ENCODE measurements at regions not wholly inside any gene's neighbourhood (a gene's known extent, or its start where the extent isn't known, plus 50 kb on each side); places are given as distances from the start of the nearest gene placed in this dataset.

- Histone ChIP-seq H3K4me3 (ENCODE audit: low read length) (no peak overlapping the region), H3K27ac (ENCODE audit: low read length) (no peak overlapping the region), H3K36me3 (ENCODE audit: control insufficient read depth, insufficient read depth, low read length) (no peaks in the 10 kb centered on the region), H3K9me3 (ENCODE audit: control insufficient read depth, insufficient read depth, low read length) (no peaks in the 10 kb centered on the region), H3K27me3 (ENCODE audit: control insufficient read depth, insufficient read depth, low read length) (peaks cover 51% of the 10 kb centered on the region), H3K4me1 (ENCODE audit: control insufficient read depth, insufficient read depth, low read length) (peaks cover 2% of the 10 kb centered on the region)
- no CpG with 5 or more reads among the region's 10 CpGs for WGBS (ENCODE audit: insufficient coverage, insufficient read length)
- no peak for DNase-seq (ENCODE audit: low read depth, low spot score)
Measured at GRCh38 chr9:113646946-113647914, 183.7 kb downstream of the RGS3 start.

GRCh38 chr9:113648048-113648447 is 184.5 kb downstream of the RGS3 start:
- Histone ChIP-seq H3K4me3 (ENCODE audit: low read length) (no peak overlapping the region), H3K36me3 (ENCODE audit: control insufficient read depth, insufficient read depth, low read length) (no peaks in the 10 kb centered on the region), H3K9me3 (ENCODE audit: control insufficient read depth, insufficient read depth, low read length) (no peaks in the 10 kb centered on the region), H3K27ac (ENCODE audit: low read length) (no peak overlapping the region), H3K27me3 (ENCODE audit: control insufficient read depth, insufficient read depth, low read length) (peaks cover 51% of the 10 kb centered on the region), H3K4me1 (ENCODE audit: control insufficient read depth, insufficient read depth, low read length) (peaks cover 2% of the 10 kb centered on the region)
- DNase-seq (ENCODE audit: low read depth, low spot score), result no peak
- WGBS (ENCODE audit: insufficient coverage, insufficient read length), result no CpG with 5 or more reads among the region's 2 CpGs

- Histone ChIP-seq H3K9me3 (ENCODE audit: control insufficient read depth, insufficient read depth, low read length) (no peaks in the 10 kb centered on the region), H3K4me1 (ENCODE audit: control insufficient read depth, insufficient read depth, low read length) (peaks cover 2% of the 10 kb centered on the region), H3K27ac (ENCODE audit: low read length) (no peak overlapping the region), H3K36me3 (ENCODE audit: control insufficient read depth, insufficient read depth, low read length) (no peaks in the 10 kb centered on the region), H3K4me3 (ENCODE audit: low read length) (no peak overlapping the region), H3K27me3 (ENCODE audit: control insufficient read depth, insufficient read depth, low read length) (peaks cover 49% of the 10 kb centered on the region)
- no CpG with 5 or more reads among the region's 7 CpGs for WGBS (ENCODE audit: insufficient coverage, insufficient read length)
- no peak for DNase-seq (ENCODE audit: low read depth, low spot score)
Measured at GRCh38 chr9:113648586-113648985, 185.1 kb downstream of the RGS3 start.

GRCh38 chr9:113649054-113649453 is 185.5 kb downstream of the RGS3 start:
- Histone ChIP-seq H3K27me3 (ENCODE audit: control insufficient read depth, insufficient read depth, low read length) (peaks cover 49% of the 10 kb centered on the region), H3K36me3 (ENCODE audit: control insufficient read depth, insufficient read depth, low read length) (no peaks in the 10 kb centered on the region), H3K4me3 (ENCODE audit: low read length) (no peak overlapping the region), H3K9me3 (ENCODE audit: control insufficient read depth, insufficient read depth, low read length) (no peaks in the 10 kb centered on the region), H3K4me1 (ENCODE audit: control insufficient read depth, insufficient read depth, low read length) (peaks cover 2% of the 10 kb centered on the region), H3K27ac (ENCODE audit: low read length) (no peak overlapping the region)
- no CpG with 5 or more reads among the region's 11 CpGs for WGBS (ENCODE audit: insufficient coverage, insufficient read length)
- no peak for DNase-seq (ENCODE audit: low read depth, low spot score)

GRCh38 chr9:113649855-113650206 is 186.3 kb downstream of the RGS3 start:
- Histone ChIP-seq H3K4me1 (ENCODE audit: control insufficient read depth, insufficient read depth, low read length) (peaks cover 2% of the 10 kb centered on the region), H3K27ac (ENCODE audit: low read length) (no peak overlapping the region), H3K4me3 (ENCODE audit: low read length) (no peak overlapping the region), H3K27me3 (ENCODE audit: control insufficient read depth, insufficient read depth, low read length) (peaks cover 43% of the 10 kb centered on the region), H3K9me3 (ENCODE audit: control insufficient read depth, insufficient read depth, low read length) (no peaks in the 10 kb centered on the region), H3K36me3 (ENCODE audit: control insufficient read depth, insufficient read depth, low read length) (no peaks in the 10 kb centered on the region)
- WGBS (ENCODE audit: insufficient coverage, insufficient read length), result no CpG with 5 or more reads among the region's 2 CpGs
- DNase-seq (ENCODE audit: low read depth, low spot score), result no peak

- Histone ChIP-seq H3K4me1 (ENCODE audit: control insufficient read depth, insufficient read depth, low read length) (peaks cover 2% of the 10 kb centered on the region), H3K27ac (ENCODE audit: low read length) (no peak overlapping the region), H3K9me3 (ENCODE audit: control insufficient read depth, insufficient read depth, low read length) (no peaks in the 10 kb centered on the region), H3K27me3 (ENCODE audit: control insufficient read depth, insufficient read depth, low read length) (peaks cover 37% of the 10 kb centered on the region), H3K4me3 (ENCODE audit: low read length) (no peak overlapping the region), H3K36me3 (ENCODE audit: control insufficient read depth, insufficient read depth, low read length) (no peaks in the 10 kb centered on the region)
- WGBS (ENCODE audit: insufficient coverage, insufficient read length), result no CpG with 5 or more reads among the region's 16 CpGs
- DNase-seq (ENCODE audit: low read depth, low spot score), result no peak
Measured at GRCh38 chr9:113650207-113651131, 186.9 kb downstream of the RGS3 start.

GRCh38 chr9:113651896-113652295 is 188.4 kb downstream of the RGS3 start:
- no peaks in the 10 kb centered on the region for H3K9me3 ChIP-seq (ENCODE audit: control insufficient read depth, insufficient read depth, low read length)
- no CpG with 5 or more reads among the region's 3 CpGs for WGBS (ENCODE audit: insufficient coverage, insufficient read length)
- H3K36me3 ChIP-seq (ENCODE audit: control insufficient read depth, insufficient read depth, low read length), result no peaks in the 10 kb centered on the region
- peaks cover 23% of the 10 kb centered on the region for H3K27me3 ChIP-seq (ENCODE audit: control insufficient read depth, insufficient read depth, low read length)
- DNase-seq (ENCODE audit: low read depth, low spot score), result no peak
- H3K4me3 ChIP-seq (ENCODE audit: low read length), result no peak overlapping the region
- H3K27ac ChIP-seq (ENCODE audit: low read length), result no peak overlapping the region
- H3K4me1 ChIP-seq (ENCODE audit: control insufficient read depth, insufficient read depth, low read length), result peaks cover 2% of the 10 kb centered on the region

GRCh38 chr9:113652355-113653152 is 189.0 kb downstream of the RGS3 start:
- Histone ChIP-seq H3K27ac (ENCODE audit: low read length) (no peak overlapping the region), H3K36me3 (ENCODE audit: control insufficient read depth, insufficient read depth, low read length) (no peaks in the 10 kb centered on the region), H3K4me3 (ENCODE audit: low read length) (no peak overlapping the region), H3K9me3 (ENCODE audit: control insufficient read depth, insufficient read depth, low read length) (no peaks in the 10 kb centered on the region), H3K27me3 (ENCODE audit: control insufficient read depth, insufficient read depth, low read length) (peaks cover 16% of the 10 kb centered on the region; the same call in 1 of the 2 replicates), H3K4me1 (ENCODE audit: control insufficient read depth, insufficient read depth, low read length) (peaks cover 2% of the 10 kb centered on the region)
- no peak for DNase-seq (ENCODE audit: low read depth, low spot score)
- no CpG with 5 or more reads among the region's 6 CpGs for WGBS (ENCODE audit: insufficient coverage, insufficient read length)

GRCh38 chr9:113653746-113654604 is 190.4 kb downstream of the RGS3 start:
- Histone ChIP-seq H3K4me3 (ENCODE audit: low read length) (no peak overlapping the region), H3K27me3 (ENCODE audit: control insufficient read depth, insufficient read depth, low read length) (peaks cover 3% of the 10 kb centered on the region; the same call in 1 of the 2 replicates), H3K36me3 (ENCODE audit: control insufficient read depth, insufficient read depth, low read length) (no peaks in the 10 kb centered on the region), H3K9me3 (ENCODE audit: control insufficient read depth, insufficient read depth, low read length) (no peaks in the 10 kb centered on the region), H3K4me1 (ENCODE audit: control insufficient read depth, insufficient read depth, low read length) (peaks cover 2% of the 10 kb centered on the region; the same call in 1 of the 2 replicates), H3K27ac (ENCODE audit: low read length) (no peak overlapping the region)
- WGBS (ENCODE audit: insufficient coverage, insufficient read length), result no CpG with 5 or more reads among the region's 11 CpGs
- DNase-seq (ENCODE audit: low read depth, low spot score), result no peak
